ENCODE measurements at regions not wholly inside any gene's neighbourhood (a gene's known extent, or its start where the extent isn't known, plus 50 kb on each side); places are given as distances from the start of the nearest gene placed in this dataset.

- no peaks in the 10 kb centered on the region for H3K9me3 ChIP-seq
- WGBS, 2 donors: 93 to 98% methylated on average over 4 of the region's 4 CpGs
- DNase-seq: no peak
- H3K27ac ChIP-seq: no peak overlapping the region
- H3K4me3 ChIP-seq: no peak overlapping the region
- H3K36me3 ChIP-seq (ENCODE audit: low read depth, missing control alignments): no peaks in the 10 kb centered on the region
- intact Hi-C loops (cut with DNase I; ENCODE audit: low total_unique reads): no loop called here
- no peaks in the 10 kb centered on the region for H3K27me3 ChIP-seq
- no peak for TF ChIP-seq POLR2A (IDR thresholded peaks at IDR 0.05)
- TF ChIP-seq, protein P1, sequence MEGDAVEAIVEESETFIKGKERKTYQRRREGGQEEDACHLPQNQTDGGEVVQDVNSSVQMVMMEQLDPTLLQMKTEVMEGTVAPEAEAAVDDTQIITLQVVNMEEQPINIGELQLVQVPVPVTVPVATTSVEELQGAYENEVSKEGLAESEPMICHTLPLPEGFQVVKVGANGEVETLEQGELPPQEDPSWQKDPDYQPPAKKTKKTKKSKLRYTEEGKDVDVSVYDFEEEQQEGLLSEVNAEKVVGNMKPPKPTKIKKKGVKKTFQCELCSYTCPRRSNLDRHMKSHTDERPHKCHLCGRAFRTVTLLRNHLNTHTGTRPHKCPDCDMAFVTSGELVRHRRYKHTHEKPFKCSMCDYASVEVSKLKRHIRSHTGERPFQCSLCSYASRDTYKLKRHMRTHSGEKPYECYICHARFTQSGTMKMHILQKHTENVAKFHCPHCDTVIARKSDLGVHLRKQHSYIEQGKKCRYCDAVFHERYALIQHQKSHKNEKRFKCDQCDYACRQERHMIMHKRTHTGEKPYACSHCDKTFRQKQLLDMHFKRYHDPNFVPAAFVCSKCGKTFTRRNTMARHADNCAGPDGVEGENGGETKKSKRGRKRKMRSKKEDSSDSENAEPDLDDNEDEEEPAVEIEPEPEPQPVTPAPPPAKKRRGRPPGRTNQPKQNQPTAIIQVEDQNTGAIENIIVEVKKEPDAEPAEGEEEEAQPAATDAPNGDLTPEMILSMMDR (IDR thresholded peaks at IDR 0.05): no peak
- H3K4me1 ChIP-seq: peaks cover 3% of the 10 kb centered on the region
These were observed 801.7 kb downstream of the DIPK2A start for GRCh38 chr3:144773350-144773749.

GRCh38 chr3:144774897-144775296, 803.3 kb downstream of the DIPK2A start:
- Histone ChIP-seq H3K4me3 (no peak overlapping the region), H3K36me3 (ENCODE audit: low read depth, missing control alignments) (no peaks in the 10 kb centered on the region), H3K4me1 (peaks cover 3% of the 10 kb centered on the region), H3K9me3 (no peaks in the 10 kb centered on the region), H3K27ac (no peak overlapping the region), H3K27me3 (no peaks in the 10 kb centered on the region)
- intact Hi-C loops (cut with DNase I; ENCODE audit: low total_unique reads): no loop called here
- 80 to 88% methylated on average over 5 of the region's 5 CpGs for WGBS, 2 donors
- no peak for DNase-seq
- TF ChIP-seq, protein P1 (IDR thresholded peaks at IDR 0.05): no peak
- no peak for TF ChIP-seq POLR2A (IDR thresholded peaks at IDR 0.05)

GRCh38 chr3:144775551-144775950, 803.9 kb downstream of the DIPK2A start:
- intact Hi-C loops (cut with DNase I; ENCODE audit: low total_unique reads): no loop called here
- Histone ChIP-seq H3K4me1 (peaks cover 3% of the 10 kb centered on the region), H3K36me3 (ENCODE audit: low read depth, missing control alignments) (no peaks in the 10 kb centered on the region), H3K9me3 (no peaks in the 10 kb centered on the region), H3K27ac (no peak overlapping the region), H3K4me3 (no peak overlapping the region), H3K27me3 (no peaks in the 10 kb centered on the region)
- TF ChIP-seq, protein P1 (IDR thresholded peaks at IDR 0.05): no peak
- no peak for TF ChIP-seq POLR2A (IDR thresholded peaks at IDR 0.05)
- DNase-seq: no peak

- H3K27me3 ChIP-seq: no peaks in the 10 kb centered on the region
- peaks cover 3% of the 10 kb centered on the region for H3K4me1 ChIP-seq
- WGBS, 2 donors: 68 to 78% methylated on average over 2 of the region's 2 CpGs
- H3K4me3 ChIP-seq: no peak overlapping the region
- no peaks in the 10 kb centered on the region for H3K9me3 ChIP-seq
- TF ChIP-seq POLR2A (IDR thresholded peaks at IDR 0.05): no peak
- TF ChIP-seq, protein P1 (IDR thresholded peaks at IDR 0.05): no peak
- no peaks in the 10 kb centered on the region for H3K36me3 ChIP-seq (ENCODE audit: low read depth, missing control alignments)
- DNase-seq: no peak
- H3K27ac ChIP-seq: no peak overlapping the region
- intact Hi-C loops (cut with DNase I; ENCODE audit: low total_unique reads): no loop called here
These were observed 806.3 kb downstream of the DIPK2A start for GRCh38 chr3:144777906-144778305.

DNA sequence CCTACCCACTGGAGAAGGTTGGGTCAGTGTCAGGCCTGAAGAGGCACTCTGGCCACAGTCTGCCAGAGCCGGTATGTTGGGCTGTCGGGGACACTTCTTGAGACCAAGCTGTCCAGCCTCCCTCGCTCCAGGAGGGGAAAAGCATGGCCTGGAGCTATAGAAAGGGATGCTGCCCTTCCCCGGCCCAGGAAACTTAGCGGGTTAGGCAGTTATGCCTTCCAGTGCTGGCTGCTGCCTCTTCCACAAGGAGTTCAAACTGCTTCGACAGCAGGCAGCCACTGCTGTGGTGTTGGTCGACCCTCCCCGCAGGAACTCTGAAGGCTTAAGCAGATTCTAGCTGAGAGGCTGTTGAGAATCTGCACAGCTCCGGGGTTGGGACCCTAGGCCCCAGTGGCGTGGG, 819.4 kb downstream of the DIPK2A start:
- Histone ChIP-seq H3K27me3 (no peaks in the 10 kb centered on the region), H3K4me3 (no peak overlapping the region), H3K27ac (no peak overlapping the region), H3K9me3 (no peaks in the 10 kb centered on the region), H3K4me1 (no peaks in the 10 kb centered on the region), H3K36me3 (ENCODE audit: low read depth, missing control alignments) (no peaks in the 10 kb centered on the region)
- TF ChIP-seq, protein P1 (IDR thresholded peaks at IDR 0.05): no peak
- TF ChIP-seq POLR2A (IDR thresholded peaks at IDR 0.05): no peak
- intact Hi-C loops (cut with DNase I; ENCODE audit: low total_unique reads): no loop called here
- 78 to 94% methylated on average over 10 of the region's 10 CpGs for WGBS, 2 donors
- no peak for DNase-seq
